Retinal pigment epithelial cell (primary cell): ENCODE measurements at regions not wholly inside any gene's neighbourhood (a gene's known extent, or its start where the extent isn't known, plus 50 kb on each side); places are given as distances from the start of the nearest gene placed in this dataset.

ENCODE experiments used
- DNase-seq: peaks from one replicate; pipeline ENCODE4 v3.0.0-alpha.2; 2010; ENCODE audit warnings: low read depth
- H3K4me3 ChIP-seq: 2 replicates; pipeline ENCODE4 v1.5.1; 2011; ENCODE audit warnings: mild to moderate bottlenecking, low read length, control low read depth, moderate library complexity
- CTCF ChIP-seq: conservative IDR thresholded peaks from 2 replicates; pipeline ENCODE4 v1.5.1; 2011; ENCODE audit warnings: low read depth, low read length, control low read depth, inconsistent platforms

DNA sequence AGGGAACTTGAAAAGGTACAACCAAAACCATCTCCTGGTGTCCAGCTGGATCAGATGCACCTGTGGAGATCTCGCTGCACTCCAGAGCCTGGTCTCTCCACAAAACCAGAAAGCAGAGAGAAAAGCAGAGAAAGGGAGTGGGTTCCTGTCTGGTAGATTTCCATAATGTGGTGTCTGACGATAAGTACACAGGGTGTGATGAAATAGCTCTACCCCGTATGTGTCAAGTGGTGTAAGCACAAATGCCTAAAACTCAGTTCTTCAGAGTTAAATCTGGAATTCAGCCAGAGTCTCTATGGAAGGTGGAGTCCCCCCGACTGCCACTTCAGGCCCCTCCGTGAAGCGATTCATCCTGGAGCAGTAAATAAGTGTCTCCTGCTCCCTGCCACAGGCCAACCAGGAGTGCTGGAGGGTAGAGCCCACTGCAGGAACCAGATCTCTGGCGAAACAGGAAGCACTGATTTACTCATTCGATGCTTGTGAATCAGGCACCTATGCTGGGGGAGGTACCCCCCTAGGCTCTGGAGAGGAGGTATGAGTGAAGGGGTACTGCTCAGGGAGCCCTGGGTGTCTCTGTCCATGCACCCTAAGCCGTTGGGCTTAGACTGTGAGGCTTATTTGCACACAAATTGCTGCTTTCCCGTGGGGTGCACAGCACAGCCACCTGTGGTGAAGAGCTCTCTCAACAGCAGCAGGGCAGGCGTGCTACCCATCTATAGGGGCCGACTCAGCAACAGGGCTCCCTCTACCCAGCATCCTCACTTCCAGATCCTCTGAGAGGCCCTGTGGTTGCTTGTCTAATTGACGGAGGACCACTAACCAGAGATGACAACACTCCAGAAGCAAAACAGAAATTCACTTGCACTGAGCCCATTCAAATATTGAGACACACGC, 97.1 kb upstream of the MYOCD start:
- TF ChIP-seq CTCF = no peak
- no peak for DNase-seq
- no peak overlapping the region for H3K4me3 ChIP-seq

- DNase-seq = no peak
- H3K4me3 ChIP-seq = no peak overlapping the region
- TF ChIP-seq CTCF = no peak
Measured at GRCh38 chr17:12571606-12572005, 94.1 kb upstream of the MYOCD start.

DNA sequence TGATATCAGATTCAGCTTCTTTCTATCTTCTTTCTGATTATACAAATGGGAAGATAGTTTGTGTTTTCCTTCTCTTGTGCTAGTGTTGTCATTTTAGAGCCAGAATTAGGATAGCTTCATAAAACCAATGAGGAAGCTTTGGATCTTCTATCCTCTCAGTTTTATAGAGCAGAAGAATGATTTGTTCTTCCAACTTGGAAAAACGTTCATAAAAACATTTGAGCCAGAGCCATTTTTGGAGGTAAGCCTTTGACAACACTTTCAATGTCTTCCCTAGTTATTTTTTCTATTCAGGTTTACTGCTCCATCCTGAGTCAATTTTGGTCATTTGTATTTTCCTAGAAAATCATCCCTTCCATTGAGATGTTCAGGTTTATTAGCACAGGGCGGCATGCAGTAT, 91.2 kb upstream of the MYOCD start:
- no peak overlapping the region for H3K4me3 ChIP-seq
- DNase-seq = no peak
- TF ChIP-seq CTCF = no peak

DNA sequence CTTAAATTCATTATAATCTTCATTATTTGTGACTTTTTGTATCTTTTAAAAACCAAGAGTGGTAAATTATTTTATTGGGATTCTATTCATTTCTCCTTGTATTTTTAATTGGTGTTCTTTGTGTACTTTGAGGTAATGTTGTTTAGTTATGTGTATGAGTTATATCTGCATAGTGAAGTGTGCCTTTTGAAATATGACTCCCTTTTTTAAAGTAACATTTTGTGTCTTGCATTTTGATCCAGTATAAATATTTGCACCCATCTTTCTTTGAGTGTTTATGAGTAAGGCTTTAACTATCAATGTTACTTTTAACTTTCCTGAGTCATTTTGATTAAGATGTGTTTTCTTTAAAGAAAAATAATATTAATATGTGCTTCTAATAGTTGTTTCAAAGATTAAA, 90.0 kb upstream of the MYOCD start:
- H3K4me3 ChIP-seq = no peak overlapping the region
- DNase-seq = no peak
- no peak for TF ChIP-seq CTCF

- TF ChIP-seq CTCF = no peak
- peak; percentile 10 for DNase-seq
- no peak overlapping the region for H3K4me3 ChIP-seq
Measured at GRCh38 chr17:12579288-12579687, 86.4 kb upstream of the MYOCD start.

DNA sequence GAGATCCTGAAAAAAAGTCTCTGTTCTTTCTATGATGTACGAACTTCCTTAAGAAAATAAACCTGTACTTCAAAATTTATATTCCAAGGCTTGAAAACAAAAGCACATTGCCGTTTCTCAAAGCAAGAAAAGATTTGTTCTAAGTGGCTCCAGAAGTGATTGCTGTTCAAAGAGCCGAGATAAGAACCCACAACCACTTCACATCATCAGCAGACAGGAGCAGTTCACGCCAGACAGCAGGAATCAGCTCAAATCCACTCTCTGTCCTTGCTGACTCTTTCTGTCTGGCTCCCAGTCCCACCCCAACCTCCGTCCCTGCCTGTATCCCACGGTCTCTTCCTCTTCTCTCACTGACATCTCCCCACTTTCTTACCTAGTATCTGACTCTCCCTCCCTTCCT, 85.0 kb upstream of the MYOCD start:
- no peak for DNase-seq
- no peak overlapping the region for H3K4me3 ChIP-seq
- TF ChIP-seq CTCF = no peak

DNA sequence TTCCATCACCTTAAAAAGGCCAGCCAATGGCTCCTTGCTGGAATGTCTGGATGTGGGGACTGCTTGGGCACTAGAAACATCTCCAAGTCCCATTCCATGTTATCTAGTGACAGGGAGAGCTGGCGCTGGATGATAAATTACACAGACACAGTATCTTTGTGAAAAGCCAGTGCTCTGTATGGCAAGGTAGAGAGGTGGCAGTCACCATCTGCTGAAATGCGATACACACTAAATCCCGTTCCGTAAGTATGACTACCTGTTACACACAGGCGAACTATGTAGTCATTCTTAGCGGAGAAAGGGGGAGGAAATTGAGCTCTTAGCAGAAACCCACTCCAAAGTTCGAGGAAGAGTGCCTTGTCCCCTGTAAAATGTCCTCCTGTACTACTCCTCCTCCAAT, 81.0 kb upstream of the MYOCD start:
- no peak overlapping the region for H3K4me3 ChIP-seq
- no peak for DNase-seq
- no peak for TF ChIP-seq CTCF
